HepG2 (cell line): ENCODE measurements at regions not wholly inside any gene's neighbourhood (a gene's known extent, or its start where the extent isn't known, plus 50 kb on each side); places are given as distances from the start of the nearest gene placed in this dataset.
A peak's percentile ranks its signal among the peaks of the same experiment; 100 is the strongest.

Source experiments
- ATAC-seq: fragments of 200-7000 bp; cut with Tn5 transposase; 3 replicates; pipeline ENCODE4 v1.9.1; 2020; ENCODE audit warnings: mild to moderate bottlenecking, moderate library complexity
- BruUV-seq: library from RNA; stranded (reverse); fragments of 400-500 nt; replicated peaks from 2 replicates; lab custom pipeline; 2021; lab: Mats Ljungman, UMichigan
- CTCF ChIA-PET: fragments of 300-600 bp; formaldehyde crosslinking; extraction: SDS; loops from one replicate; lab custom pipeline; 2021; ENCODE audit warnings: low total read pairs, inconsistent platforms, low intra/inter-chr PET ratio; lab: Yijun Ruan, JAX
- POLR2A ChIA-PET: fragments of 350-600 bp; sonication (Branson Sonifier 250); formaldehyde crosslinking; loops from one replicate; lab custom pipeline; 2020; ENCODE audit warnings: antibody characterized with exemption, inconsistent platforms; lab: Yijun Ruan, JAX
- DNase-seq: peaks from one replicate; pipeline ENCODE4 v3.0.0-alpha.2; 2015; ENCODE audit warnings: low spot score
- FAIRE-seq: peaks from 3 replicates; lab custom pipeline; 2011; peaks lifted over from hg19 to GRCh38; lab: Jason Lieb, UNC
- H2AFZ ChIP-seq: one replicate; pipeline ENCODE4 v1.6.1; 2011; ENCODE audit warnings: low read length, inconsistent platforms
- H3K27ac ChIP-seq: fragments of 300-600 bp; 3 replicates; pipeline ENCODE4 v1.8.0; 2011; ENCODE audit warnings: mixed run types, mild to moderate bottlenecking, mixed read lengths, low read length, inconsistent platforms; ENCODE audit not compliant: insufficient read depth; ENCODE audit errors: extremely low read length
- H3K27me3 ChIP-seq, 2 experiments: fragments of 200-600 bp in 1 of 2; 2 replicates in 1 of 2; 3 replicates in 1 of 2; pipeline versions ENCODE4 v1.6.0 to v1.8.0; 2011; ENCODE audit warnings: low read length in 2 of 2, mild to moderate bottlenecking in 2 of 2, moderate library complexity in 2 of 2, inconsistent platforms in 1 of 2; ENCODE audit not compliant: insufficient read depth in 2 of 2, control insufficient read depth in 1 of 2
- H3K36me3 ChIP-seq, 2 experiments: fragments of 200-600 bp in 1 of 2; replicated peaks in 1 of 2; 2 replicates in 1 of 2; 3 replicates in 1 of 2; pipeline versions ENCODE4 v1.5.1 to v1.8.0; 2011; ENCODE audit warnings: low read length in 2 of 2, inconsistent platforms in 1 of 2; ENCODE audit not compliant: insufficient read depth in 2 of 2, control insufficient read depth in 1 of 2
- H3K4me1 ChIP-seq: 2 replicates; pipeline ENCODE4 v1.5.1; 2012; ENCODE audit warnings: low read length, inconsistent platforms; ENCODE audit not compliant: insufficient read depth
- H3K4me2 ChIP-seq: 2 replicates; pipeline ENCODE4 v1.6.0; 2011; ENCODE audit warnings: low read depth, low read length, inconsistent platforms
- H3K4me3 ChIP-seq, 3 experiments: fragments of 200-600 bp in 1 of 3; sonication (generic), shearing (Covaris generic) in 1 of 3; replicated peaks in 1 of 3; 2 replicates each; pipeline ENCODE4 v1.5.1; 2011 to 2016; ENCODE audit warnings: low read length in 3 of 3, inconsistent platforms in 2 of 3, low read depth in 2 of 3, mild to moderate bottlenecking in 2 of 3, control low read depth in 1 of 3, mixed read lengths in 1 of 3; ENCODE audit not compliant: insufficient read depth in 1 of 3
- H3K79me2 ChIP-seq: one replicate; pipeline ENCODE4 v1.6.1; 2011; ENCODE audit warnings: low read length, inconsistent platforms; ENCODE audit not compliant: insufficient read depth
- H3K9ac ChIP-seq: 2 replicates; pipeline ENCODE4 v1.6.0; 2011; ENCODE audit warnings: mild to moderate bottlenecking, low read depth, low read length, inconsistent platforms; ENCODE audit not compliant: insufficient read depth
- H3K9me3 ChIP-seq: 2 replicates; pipeline ENCODE4 v1.5.1; 2012; ENCODE audit warnings: mild to moderate bottlenecking, low read length
- H4K20me1 ChIP-seq: 2 replicates; pipeline ENCODE4 v1.6.0; 2011; ENCODE audit warnings: inconsistent platforms, mild to moderate bottlenecking, low read length, moderate library complexity; ENCODE audit not compliant: insufficient read depth
- CTCF ChIP-seq: sonication (generic); formaldehyde crosslinking; IDR thresholded peaks from 2 replicates; pipeline ENCODE4 v1.5.0; 2020; ENCODE audit warnings: mild to moderate bottlenecking, missing genetic modification reagents, moderate library complexity
- HNF1B ChIP-seq: sonication (generic); formaldehyde crosslinking; IDR thresholded peaks from 2 replicates; pipeline ENCODE4 v1.5.1; 2020; ENCODE audit warnings: mild to moderate bottlenecking, moderate library complexity, missing genetic modification reagents
- KDM1A ChIP-seq: IDR thresholded peaks from 2 replicates; pipeline ENCODE4 v1.6.1; 2016; ENCODE audit warnings: missing compliant biosample characterization
- LCORL ChIP-seq, 2 experiments: fragments of 450-650 bp in 1 of 2; sonication (generic) in 1 of 2; formaldehyde crosslinking in 1 of 2; IDR thresholded peaks; 2 replicates each; pipeline versions ENCODE4 v1.5.0 to v1.6.1; 2017 to 2020; ENCODE audit warnings: antibody characterized with exemption in 1 of 2, missing genetic modification reagents in 1 of 2
- MXD4 ChIP-seq: IDR thresholded peaks from 2 replicates; pipeline ENCODE4 v1.6.1; 2016; ENCODE audit warnings: mild to moderate bottlenecking, missing biosample characterization, missing genetic modification reagents
- MYC ChIP-seq: sonication (generic); formaldehyde crosslinking; IDR thresholded peaks from 2 replicates; pipeline ENCODE4 v1.9.0; 2021; ENCODE audit warnings: missing genetic modification reagents, borderline replicate concordance
- NR1H2 ChIP-seq: sonication (generic); formaldehyde crosslinking; IDR thresholded peaks from 2 replicates; pipeline ENCODE4 v1.8.1; 2022; ENCODE audit warnings: low read depth, missing genetic modification reagents, borderline replicate concordance
- PATZ1 ChIP-seq: sonication (generic); formaldehyde crosslinking; IDR thresholded peaks from 2 replicates; pipeline ENCODE4 v1.4.0; 2020; ENCODE audit warnings: missing genetic modification reagents
- SRSF9 ChIP-seq: fragments of 200-400 bp; formaldehyde crosslinking; IDR thresholded peaks from 2 replicates; pipeline ENCODE4 v1.6.1; 2018; ENCODE audit warnings: borderline replicate concordance, mild to moderate bottlenecking, low read depth, low read length; ENCODE audit not compliant: insufficient read depth, poor library complexity, severe bottlenecking
- ZHX1 ChIP-seq: sonication (generic); formaldehyde crosslinking; IDR thresholded peaks from 2 replicates; pipeline ENCODE4 v1.8.1; 2022; ENCODE audit warnings: low read depth, mild to moderate bottlenecking, missing genetic modification reagents
- ZMYM4 ChIP-seq: sonication (generic); formaldehyde crosslinking; IDR thresholded peaks from 2 replicates; pipeline ENCODE4 v1.8.1; 2023; ENCODE audit warnings: mild to moderate bottlenecking, missing genetic modification reagents
- ZNF101 ChIP-seq: sonication (generic); formaldehyde crosslinking; IDR thresholded peaks from 2 replicates; pipeline ENCODE4 v1.4.0; 2020; ENCODE audit warnings: mild to moderate bottlenecking, low read depth, missing genetic modification reagents, borderline replicate concordance
- ZNF136 ChIP-seq: sonication (generic); formaldehyde crosslinking; IDR thresholded peaks from 2 replicates; pipeline ENCODE4 v1.8.1; 2022; ENCODE audit warnings: low read depth, mild to moderate bottlenecking, moderate library complexity, missing genetic modification reagents
- ZNF451 ChIP-seq: sonication (generic); formaldehyde crosslinking; IDR thresholded peaks from 2 replicates; pipeline ENCODE4 v1.5.0; 2020; ENCODE audit warnings: mild to moderate bottlenecking, missing genetic modification reagents
- WGBS: methylation state at CpG from one replicate; pipeline ENCODE4 v1.1.6; 2017; ENCODE audit warnings: low lambda C conversion rate; 5-methylcytosine and 5-hydroxymethylcytosine counted together
- in situ Hi-C: cut with HindIII; loops from 2 replicates; pipeline ENCODE4 v1.10.0; 2017; ENCODE audit warnings: low pct_unique_long_range_greater_than_20kb; ENCODE audit not compliant: extremely low pct_ligation_motif_present
- intact Hi-C: fragments of 100-400 bp; cut with micrococcal nuclease; formaldehyde crosslinking; loops from one replicate; pipeline ENCODE4 v1.10.0; 2022; ENCODE audit not compliant: unreplicated experiment

GRCh38 chr16:87233928-87234327, 83.3 kb downstream of the C16orf95 start (continued):
- TF ChIP-seq CTCF (peak; percentile 78), HNF1B (CRISPR knock-in tag) (0 out of 2 replicates have a peak, but pooled peaks have one; percentile 17), PATZ1 (no peak), ZMYM4 (CRISPR knock-in tag) (peak; percentile 36; the same call in 1 of the 2 replicates), NR1H2 (CRISPR knock-in tag) (no peak), SRSF9 (no peak)

GRCh38 chr16:87234601-87235000, 82.6 kb downstream of the C16orf95 start:
- Histone ChIP-seq H3K36me3 (no peaks in the 10 kb centered on the region), H3K9me3 (no peaks in the 10 kb centered on the region), H3K4me1 (peaks cover 24% of the 10 kb centered on the region), H2AFZ (no peak overlapping the region), H3K4me2 (no peak overlapping the region), H3K27me3 (no peaks in the 10 kb centered on the region), H4K20me1 (no peaks in the 10 kb centered on the region), H3K9ac (no peak overlapping the region), H3K27ac (no peak overlapping the region), H3K79me2 (no peaks in the 10 kb centered on the region), H3K4me3 (no peak overlapping the region)
- ATAC-seq (no peak), DNase-seq (no peak), FAIRE-seq (no peak)
- intact Hi-C loops: no loop called here
- BruUV-seq: no TSS peak
- ChIA-PET POLR2A (interaction anchor here (1.2 kb wide), 1 partner anchor 31 kb away, joined by 3 read pairs; no protein-coding TSS in a partner anchor), CTCF (interaction anchor here (1.7 to 2.2 kb wide), 2 partner anchors 31 to 44 kb away, joined by 4 to 8 read pairs; no protein-coding TSS in a partner anchor)
- in situ Hi-C loops: no loop called here
- WGBS: 21% methylated on average over 5 of the region's 8 CpGs
- TF ChIP-seq LCORL (IDR thresholded peaks at IDR 0.05) (no peak), LCORL (CRISPR knock-in tag; IDR thresholded peaks at IDR 0.05) (no peak), ZHX1 (no peak), KDM1A (no peak), ZNF136 (CRISPR knock-in tag) (no peak), MXD4 (CRISPR knock-in tag) (no peak), ZNF451 (no peak), ZNF101 (no peak), MYC (CRISPR knock-in tag) (no peak)
